HL-60 (cell line): ENCODE measurements at regions not wholly inside any gene's neighbourhood (a gene's known extent, or its start where the extent isn't known, plus 50 kb on each side); places are given as distances from the start of the nearest gene placed in this dataset.
A peak's percentile ranks its signal among the peaks of the same experiment; 100 is the strongest.

Experiments
- DNase-seq, 2 experiments: peaks; one replicate each; pipeline ENCODE4 v3.0.0-alpha.2; 2010 to 2020; ENCODE audit warnings: low read depth in 1 of 2, low spot score in 1 of 2
- H3K27ac ChIP-seq: fragments of 250-450 bp; sonication (Bioruptor Pico); replicated peaks from 2 replicates; pipeline ENCODE4 v1.5.1; 2020; ENCODE audit warnings: mild to moderate bottlenecking, moderate library complexity
- H3K27me3 ChIP-seq: fragments of 250-450 bp; sonication (Bioruptor Pico); 2 replicates; pipeline ENCODE4 v1.5.1; 2021; ENCODE audit warnings: mild to moderate bottlenecking, moderate library complexity; ENCODE audit not compliant: insufficient read depth, poor library complexity, severe bottlenecking
- H3K4me3 ChIP-seq: replicated peaks from 2 replicates; pipeline ENCODE4 v1.5.1; 2011; ENCODE audit warnings: mild to moderate bottlenecking, control low read depth, low read length; ENCODE audit not compliant: insufficient read depth
- GABPA ChIP-seq: IDR thresholded peaks from 2 replicates; pipeline ENCODE4 v1.6.1; 2012; ENCODE audit warnings: low read depth
- POLR2AphosphoS5 ChIP-seq: IDR thresholded peaks from 2 replicates; pipeline ENCODE4 v1.6.1; 2012; ENCODE audit warnings: low read depth
- SPI1 ChIP-seq: IDR thresholded peaks from 2 replicates; pipeline ENCODE4 v1.6.1; 2012; ENCODE audit warnings: low read depth, mild to moderate bottlenecking, borderline replicate concordance
- TF ChIP-seq, protein P1 (sequence below): IDR thresholded peaks from one replicate; pipeline ENCODE4 v1.5.1; 2011; ENCODE audit warnings: low read length, control low read depth, inconsistent platforms; ENCODE audit not compliant: insufficient read depth
- TF ChIP-seq, protein P2 (sequence below): IDR thresholded peaks from 2 replicates; pipeline ENCODE4 v1.6.1; 2012; ENCODE audit warnings: low read depth; ENCODE audit not compliant: insufficient replicate concordance

DNA sequence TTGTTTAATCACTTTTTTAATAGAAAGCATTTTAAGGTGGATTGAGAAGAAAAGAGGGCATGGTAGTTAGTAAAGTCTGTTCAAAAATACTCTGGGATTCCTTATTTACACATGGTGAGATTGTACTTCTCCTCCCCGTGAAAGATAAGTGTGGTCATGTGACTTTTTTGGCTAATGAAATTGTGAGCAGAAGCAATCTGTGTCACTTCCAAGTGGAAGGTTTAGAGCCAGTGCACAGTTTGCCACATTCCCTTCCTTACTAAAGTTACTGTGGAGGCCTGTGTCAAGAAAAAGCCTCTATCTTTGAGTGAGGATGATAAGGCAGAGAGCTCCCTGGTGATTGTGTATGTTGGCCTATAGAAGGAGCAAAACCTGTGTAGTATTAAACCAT lies 471.3 kb downstream of the OMA1 start:
- DNase-seq = no peak
- H3K27me3 ChIP-seq = no peaks in the 10 kb centered on the region

DNA sequence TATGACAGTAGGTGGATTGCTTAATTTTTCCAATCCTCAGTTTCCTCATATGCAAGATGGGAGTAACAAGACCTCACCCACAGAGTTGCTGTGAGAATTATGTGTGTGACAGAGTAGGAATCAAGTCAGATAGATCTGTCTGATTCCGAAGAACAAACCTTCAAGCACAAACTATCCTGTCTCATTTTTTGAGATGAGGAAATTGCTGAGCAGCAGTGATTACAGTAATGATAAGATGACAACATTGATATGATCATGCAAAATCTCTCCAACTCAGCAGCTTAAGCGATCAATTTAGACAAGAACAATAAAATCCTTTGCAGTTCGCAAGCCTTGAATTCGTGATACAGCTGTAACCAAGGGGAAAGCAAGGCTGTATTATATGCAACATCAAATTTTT lies 474.1 kb downstream of the OMA1 start:
- no peak overlapping the region for H3K4me3 ChIP-seq
- no peak for DNase-seq
- TF ChIP-seq, protein P1, sequence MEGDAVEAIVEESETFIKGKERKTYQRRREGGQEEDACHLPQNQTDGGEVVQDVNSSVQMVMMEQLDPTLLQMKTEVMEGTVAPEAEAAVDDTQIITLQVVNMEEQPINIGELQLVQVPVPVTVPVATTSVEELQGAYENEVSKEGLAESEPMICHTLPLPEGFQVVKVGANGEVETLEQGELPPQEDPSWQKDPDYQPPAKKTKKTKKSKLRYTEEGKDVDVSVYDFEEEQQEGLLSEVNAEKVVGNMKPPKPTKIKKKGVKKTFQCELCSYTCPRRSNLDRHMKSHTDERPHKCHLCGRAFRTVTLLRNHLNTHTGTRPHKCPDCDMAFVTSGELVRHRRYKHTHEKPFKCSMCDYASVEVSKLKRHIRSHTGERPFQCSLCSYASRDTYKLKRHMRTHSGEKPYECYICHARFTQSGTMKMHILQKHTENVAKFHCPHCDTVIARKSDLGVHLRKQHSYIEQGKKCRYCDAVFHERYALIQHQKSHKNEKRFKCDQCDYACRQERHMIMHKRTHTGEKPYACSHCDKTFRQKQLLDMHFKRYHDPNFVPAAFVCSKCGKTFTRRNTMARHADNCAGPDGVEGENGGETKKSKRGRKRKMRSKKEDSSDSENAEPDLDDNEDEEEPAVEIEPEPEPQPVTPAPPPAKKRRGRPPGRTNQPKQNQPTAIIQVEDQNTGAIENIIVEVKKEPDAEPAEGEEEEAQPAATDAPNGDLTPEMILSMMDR = no peak
- no peak for TF ChIP-seq GABPA
- no peak for TF ChIP-seq SPI1
- no peak for TF ChIP-seq POLR2AphosphoS5
- TF ChIP-seq, protein P2, sequence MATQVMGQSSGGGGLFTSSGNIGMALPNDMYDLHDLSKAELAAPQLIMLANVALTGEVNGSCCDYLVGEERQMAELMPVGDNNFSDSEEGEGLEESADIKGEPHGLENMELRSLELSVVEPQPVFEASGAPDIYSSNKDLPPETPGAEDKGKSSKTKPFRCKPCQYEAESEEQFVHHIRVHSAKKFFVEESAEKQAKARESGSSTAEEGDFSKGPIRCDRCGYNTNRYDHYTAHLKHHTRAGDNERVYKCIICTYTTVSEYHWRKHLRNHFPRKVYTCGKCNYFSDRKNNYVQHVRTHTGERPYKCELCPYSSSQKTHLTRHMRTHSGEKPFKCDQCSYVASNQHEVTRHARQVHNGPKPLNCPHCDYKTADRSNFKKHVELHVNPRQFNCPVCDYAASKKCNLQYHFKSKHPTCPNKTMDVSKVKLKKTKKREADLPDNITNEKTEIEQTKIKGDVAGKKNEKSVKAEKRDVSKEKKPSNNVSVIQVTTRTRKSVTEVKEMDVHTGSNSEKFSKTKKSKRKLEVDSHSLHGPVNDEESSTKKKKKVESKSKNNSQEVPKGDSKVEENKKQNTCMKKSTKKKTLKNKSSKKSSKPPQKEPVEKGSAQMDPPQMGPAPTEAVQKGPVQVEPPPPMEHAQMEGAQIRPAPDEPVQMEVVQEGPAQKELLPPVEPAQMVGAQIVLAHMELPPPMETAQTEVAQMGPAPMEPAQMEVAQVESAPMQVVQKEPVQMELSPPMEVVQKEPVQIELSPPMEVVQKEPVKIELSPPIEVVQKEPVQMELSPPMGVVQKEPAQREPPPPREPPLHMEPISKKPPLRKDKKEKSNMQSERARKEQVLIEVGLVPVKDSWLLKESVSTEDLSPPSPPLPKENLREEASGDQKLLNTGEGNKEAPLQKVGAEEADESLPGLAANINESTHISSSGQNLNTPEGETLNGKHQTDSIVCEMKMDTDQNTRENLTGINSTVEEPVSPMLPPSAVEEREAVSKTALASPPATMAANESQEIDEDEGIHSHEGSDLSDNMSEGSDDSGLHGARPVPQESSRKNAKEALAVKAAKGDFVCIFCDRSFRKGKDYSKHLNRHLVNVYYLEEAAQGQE = no peak
- no peak overlapping the region for H3K27ac ChIP-seq
- no peaks in the 10 kb centered on the region for H3K27me3 ChIP-seq

More for the DNA sequence above, 471.3 kb downstream of the OMA1 start:
- TF ChIP-seq, protein P1 = no peak
- TF ChIP-seq GABPA (no peak), SPI1 (no peak)
- TF ChIP-seq, protein P2 = no peak
- no peak overlapping the region for H3K4me3 ChIP-seq
- H3K27ac ChIP-seq = no peak overlapping the region

DNA sequence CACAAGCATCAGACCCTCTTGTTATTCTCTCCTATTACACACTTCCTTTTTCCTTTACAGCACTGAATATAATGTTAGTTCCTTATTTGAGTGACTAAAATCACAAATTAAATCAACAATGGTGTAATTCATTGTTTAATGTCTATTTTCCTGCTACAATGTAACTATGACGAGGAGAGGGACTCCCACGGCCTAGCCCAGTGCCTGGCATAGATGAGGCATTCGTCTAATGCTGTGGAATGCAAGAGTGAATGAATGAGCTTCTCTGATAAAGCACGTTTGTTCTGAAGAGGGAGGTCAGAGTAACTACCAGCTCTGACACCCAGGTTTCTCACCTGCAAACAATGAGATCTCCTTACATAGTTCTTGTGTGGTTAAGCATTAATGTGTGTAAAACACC lies 479.4 kb downstream of the OMA1 start:
- Histone ChIP-seq H3K4me3 (no peak overlapping the region), H3K27ac (no peak overlapping the region), H3K27me3 (no peaks in the 10 kb centered on the region)
- TF ChIP-seq GABPA (no peak), SPI1 (0 out of 2 replicates have a peak, but pooled peaks have one; percentile 12)
- TF ChIP-seq, protein P2 = no peak
- DNase-seq = no peak

GRCh38 chr1:58065520-58065919 lies 481.0 kb downstream of the OMA1 start:
- Histone ChIP-seq H3K27me3 (no peaks in the 10 kb centered on the region), H3K27ac (no peak overlapping the region), H3K4me3 (no peak overlapping the region)
- DNase-seq = no peak
- no peak for TF ChIP-seq POLR2AphosphoS5
- TF ChIP-seq, protein P2 = no peak
- TF ChIP-seq, protein P1 = no peak
- TF ChIP-seq GABPA = no peak
- no peak for TF ChIP-seq SPI1
